CD4-positive, alpha-beta T cell treated with Interleukin-6 at 100 ng/mL for 8 hours (primary cell): ENCODE measurements at regions not wholly inside any gene's neighbourhood (a gene's known extent, or its start where the extent isn't known, plus 50 kb on each side); places are given as distances from the start of the nearest gene placed in this dataset.
"Not testable (repeated sequence)": the region's sequence is repeated elsewhere in the genome, so short reads cannot be mapped to it uniquely, and the experiment has no call there.

ENCODE experiments used
- DNase-seq: peaks from one replicate; pipeline ENCODE4 v3.0.0-alpha.2; 2020; ENCODE audit warnings: mixed read lengths, low spot score

DNA sequence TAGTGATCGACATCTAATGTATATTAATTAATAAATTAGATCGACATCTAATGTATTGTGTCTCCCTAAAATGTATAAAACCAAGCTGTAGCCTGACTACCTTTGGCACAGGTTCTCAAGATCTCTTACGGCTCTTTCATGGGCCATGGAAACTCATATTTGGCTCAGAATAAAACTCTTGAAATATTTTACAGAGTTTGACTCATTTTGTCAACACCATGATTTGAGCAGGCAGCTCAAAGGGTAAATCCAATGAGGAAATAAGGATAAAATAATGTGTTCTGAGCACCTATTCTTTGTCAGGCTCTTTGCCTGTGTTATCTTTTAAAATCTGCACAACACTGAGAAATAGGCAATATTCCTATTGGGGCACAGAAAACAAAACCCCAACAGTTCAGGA lies 223.4 kb upstream of the DUSP10 start:
- DNase-seq, result no peak

GRCh38 chr1:221963742-221964141 lies 221.9 kb upstream of the DUSP10 start:
- DNase-seq, result no peak

- no peak for DNase-seq
These were observed 220.5 kb upstream of the DUSP10 start for GRCh38 chr1:221962385-221962784.

DNA sequence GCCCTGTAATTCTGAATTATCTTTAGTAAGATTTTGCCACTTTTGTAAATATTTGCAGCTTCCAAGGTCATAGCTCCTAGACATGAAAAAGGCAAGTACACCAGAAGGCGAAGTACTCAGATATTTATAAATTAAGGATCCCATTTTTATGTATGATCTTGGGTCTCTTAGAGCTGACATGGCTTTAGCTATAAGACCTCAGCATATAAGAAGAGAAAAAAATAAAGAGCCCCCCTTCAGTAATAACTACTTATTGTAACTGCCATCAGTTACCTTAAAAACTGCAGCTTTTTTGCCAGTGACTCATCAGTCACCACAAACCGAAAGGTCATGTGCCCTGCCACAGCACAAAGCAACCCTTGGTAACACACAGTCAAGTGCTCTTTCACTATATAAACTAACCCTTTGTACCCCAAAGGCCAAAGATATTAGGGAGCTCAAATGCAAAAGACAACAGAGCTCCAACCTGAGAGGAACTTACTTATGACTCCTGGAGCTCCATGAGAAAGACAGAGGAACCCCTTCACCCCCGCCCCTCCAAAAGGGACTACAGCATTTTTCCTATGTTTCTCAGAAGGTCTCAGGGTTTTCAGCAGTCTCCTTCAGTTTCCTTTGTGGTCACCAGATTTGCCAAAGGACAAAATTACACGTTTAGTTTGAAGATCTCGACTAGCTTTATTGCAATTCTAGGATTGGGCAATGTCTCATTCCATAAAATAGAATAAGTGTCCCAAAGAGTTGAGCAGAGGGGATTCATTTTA lies 219.8 kb upstream of the DUSP10 start:
- DNase-seq, result peak; percentile 11

DNA sequence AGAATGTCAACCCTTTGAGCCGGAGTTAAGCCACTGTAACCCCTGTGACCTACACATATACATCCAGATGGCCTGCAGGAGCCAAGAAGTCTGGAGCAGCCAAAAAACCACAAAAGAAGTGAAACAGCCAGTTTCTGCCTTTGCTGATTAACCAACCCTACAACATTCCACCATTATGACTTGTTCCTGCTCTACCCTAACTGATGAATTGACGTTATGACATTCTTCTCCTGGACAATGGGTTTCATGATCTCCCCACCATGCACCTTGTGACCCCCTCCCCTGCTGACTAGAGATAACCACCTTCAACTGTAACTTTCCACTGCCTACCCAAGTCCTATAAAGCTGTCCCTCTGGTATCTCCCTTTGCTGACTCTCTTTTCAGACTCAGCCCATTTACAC lies 216.3 kb upstream of the DUSP10 start:
- not testable (repeated sequence) for DNase-seq

- not testable (repeated sequence) for DNase-seq
These were observed 215.5 kb upstream of the DUSP10 start for GRCh38 chr1:221957350-221957749.

DNA sequence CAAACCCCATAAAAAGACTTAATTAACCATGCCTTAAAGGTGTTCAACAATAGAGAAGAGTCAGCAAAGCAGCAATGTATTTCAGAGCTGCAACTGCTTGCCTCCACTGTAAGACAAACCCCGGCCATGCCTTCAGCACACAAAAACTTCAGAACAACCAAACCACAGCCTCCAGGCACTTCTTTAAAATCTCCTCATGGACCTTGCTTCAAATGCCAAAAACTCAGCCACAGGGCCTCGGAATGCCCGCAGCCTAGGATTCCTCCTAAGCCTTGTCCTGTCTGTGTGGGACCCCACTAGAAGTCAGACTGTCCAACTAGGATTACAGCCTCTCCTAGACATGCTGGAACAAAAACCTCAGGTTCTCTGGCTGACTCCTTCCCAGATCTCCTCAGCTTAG lies 208.1 kb upstream of the DUSP10 start:
- DNase-seq, result no peak

- DNase-seq, result no peak
These were observed 206.6 kb upstream of the DUSP10 start for GRCh38 chr1:221948459-221948858.

GRCh38 chr1:221947731-221948130 lies 205.8 kb upstream of the DUSP10 start:
- no peak for DNase-seq

GRCh38 chr1:221946768-221947167 lies 204.9 kb upstream of the DUSP10 start:
- no peak for DNase-seq

GRCh38 chr1:221945669-221946068 lies 203.8 kb upstream of the DUSP10 start:
- DNase-seq, result no peak

DNA sequence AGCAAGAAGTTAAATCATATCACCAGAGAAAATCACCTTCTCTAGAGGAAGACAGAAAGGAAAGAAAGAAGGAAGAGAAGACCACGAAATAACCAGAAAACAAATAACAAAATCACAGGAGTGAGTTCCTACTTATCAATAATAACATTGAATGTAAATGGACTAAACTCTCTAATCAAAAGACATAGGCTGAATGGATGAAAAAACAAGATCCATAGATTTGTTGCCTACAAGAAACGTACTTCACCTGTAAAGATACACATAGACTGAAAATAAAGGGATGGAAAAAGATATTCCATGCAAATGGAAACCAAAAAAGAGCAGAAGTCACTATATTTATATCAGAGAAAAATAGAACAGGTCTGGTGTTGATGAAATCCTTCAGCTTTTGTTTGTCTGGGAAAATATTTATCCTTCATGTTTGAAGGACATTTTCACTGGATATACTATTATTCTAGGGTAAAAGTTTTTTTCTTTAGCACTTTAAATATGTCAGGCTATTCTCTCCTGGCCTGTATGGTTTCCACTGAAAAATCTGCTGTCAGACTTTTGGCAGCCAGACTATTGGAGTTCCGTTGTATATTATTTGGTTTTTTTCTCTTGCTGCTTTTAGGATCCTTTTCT lies 202.5 kb upstream of the DUSP10 start:
- no peak for DNase-seq

DNA sequence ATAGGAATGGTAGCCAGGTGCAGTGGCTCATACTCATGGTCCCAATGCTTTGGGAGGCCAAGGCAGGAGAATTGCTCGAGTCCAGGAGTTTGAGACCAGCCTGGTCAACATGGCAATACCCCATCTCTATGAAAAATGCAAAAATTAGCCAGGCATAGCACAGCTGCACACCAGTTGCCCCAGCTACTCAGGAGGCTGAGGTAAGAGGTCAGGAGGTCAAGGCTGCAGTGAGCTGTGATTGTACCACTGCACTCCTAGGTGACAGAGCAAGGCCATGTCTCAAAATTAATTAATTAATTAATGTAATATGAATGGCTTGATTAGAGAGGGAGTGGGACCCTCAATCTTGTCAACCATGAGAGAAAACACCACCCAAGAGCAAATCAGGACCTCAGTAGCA lies 198.7 kb upstream of the DUSP10 start:
- no peak for DNase-seq

DNA sequence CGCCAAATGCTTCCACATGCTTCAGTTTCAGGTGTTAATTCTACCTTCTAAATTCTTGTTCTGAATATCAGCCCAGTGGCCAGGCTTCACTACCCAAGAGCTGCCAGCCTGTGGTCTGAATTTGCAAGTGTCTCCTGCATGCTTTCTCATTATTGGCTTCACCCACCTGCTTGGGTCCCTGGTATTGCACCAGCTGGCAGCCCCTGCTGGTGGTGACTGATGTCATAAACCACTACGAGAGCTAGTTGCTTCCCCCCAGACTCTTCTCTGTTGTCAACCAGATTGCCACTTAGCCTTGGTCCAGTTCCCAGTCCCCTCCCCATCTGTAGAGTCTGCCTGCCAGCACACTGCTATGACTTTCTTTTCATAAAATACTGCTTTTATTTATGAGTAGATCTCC lies 197.7 kb upstream of the DUSP10 start:
- no peak for DNase-seq

- no peak for DNase-seq
These were observed 195.5 kb upstream of the DUSP10 start for GRCh38 chr1:221937155-221937953.

- DNase-seq, result no peak
These were observed 191.9 kb upstream of the DUSP10 start for GRCh38 chr1:221933814-221934213.

- DNase-seq, result no peak
These were observed 184.6 kb upstream of the DUSP10 start for GRCh38 chr1:221926441-221926840.

DNA sequence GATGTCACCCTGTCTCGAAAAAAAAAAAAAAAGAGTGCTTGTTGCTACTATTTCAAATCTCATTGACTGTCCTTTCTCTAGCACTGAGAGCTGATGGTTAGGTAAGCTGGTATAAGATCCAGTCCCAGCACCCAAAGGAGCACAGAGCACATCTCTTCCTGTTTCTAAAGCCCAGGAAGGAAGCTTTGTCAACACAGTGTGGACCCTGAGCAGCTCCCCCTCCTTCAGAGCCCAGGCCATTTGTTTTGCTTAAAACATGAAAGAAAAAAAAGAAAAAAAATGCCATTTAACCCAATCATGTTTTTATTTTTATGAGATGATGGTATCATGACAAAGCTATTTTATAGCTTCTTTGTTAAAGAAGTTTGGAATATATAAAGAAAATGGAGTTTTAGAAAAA lies 184.1 kb upstream of the DUSP10 start:
- DNase-seq, result no peak

DNA sequence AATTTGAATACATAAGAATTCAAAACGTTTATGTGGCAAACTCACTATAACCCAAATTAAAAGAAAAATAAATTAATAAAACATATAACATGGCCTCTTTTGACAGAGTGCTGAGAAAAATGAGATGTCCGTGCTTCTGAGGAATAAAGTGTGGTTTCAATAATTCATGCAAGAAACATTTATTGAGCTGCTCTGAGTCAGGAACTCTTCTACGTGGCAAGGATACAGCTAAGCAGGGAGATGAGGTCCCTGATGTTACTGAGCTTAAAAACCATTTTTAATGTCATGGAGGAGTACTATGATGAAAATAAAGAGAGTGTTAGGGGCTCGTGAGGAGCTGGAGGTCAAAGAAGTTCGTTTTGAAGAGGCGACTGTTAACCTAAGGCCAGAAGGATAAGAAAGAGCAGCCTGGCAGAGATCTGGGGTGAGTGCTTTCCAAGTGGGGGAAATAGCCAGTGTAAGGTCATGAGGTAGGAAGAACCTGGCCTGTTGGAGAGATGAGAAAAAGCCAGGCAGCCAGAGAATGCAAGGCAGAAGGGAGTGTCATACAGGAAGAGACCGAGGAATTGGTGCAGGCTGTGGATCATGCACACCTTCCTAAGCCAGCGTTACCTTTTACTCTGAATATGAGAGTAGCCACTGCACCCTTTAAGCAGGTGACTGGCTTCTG lies 182.2 kb upstream of the DUSP10 start:
- DNase-seq, result no peak

DNA sequence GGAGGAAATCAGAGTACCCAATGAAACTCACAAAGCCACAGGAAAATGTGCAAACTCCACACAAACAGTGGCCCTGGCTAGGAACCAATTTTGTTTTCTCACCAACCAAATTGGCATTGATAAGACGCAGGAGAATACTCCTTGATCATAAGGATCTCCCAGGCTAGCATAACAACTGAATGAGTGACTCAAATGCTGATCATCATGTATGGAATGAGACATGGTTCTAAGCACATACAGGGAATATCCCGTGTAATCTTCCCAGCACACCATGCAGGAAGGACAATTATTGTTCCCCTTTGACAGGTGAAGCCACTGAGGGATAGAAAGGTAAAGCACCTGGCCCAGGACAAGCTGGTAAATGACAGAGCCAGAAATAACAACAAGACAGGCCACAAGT lies 180.0 kb upstream of the DUSP10 start:
- DNase-seq, result no peak

GRCh38 chr1:221919743-221920142 lies 177.9 kb upstream of the DUSP10 start:
- DNase-seq, result no peak

- no peak for DNase-seq
These were observed 177.5 kb upstream of the DUSP10 start for GRCh38 chr1:221919341-221919740.

- DNase-seq, result no peak
These were observed 174.3 kb upstream of the DUSP10 start for GRCh38 chr1:221916176-221916575.
